HG03159 (cell line): ENCODE measurements at regions not wholly inside any gene's neighbourhood (a gene's known extent, or its start where the extent isn't known, plus 50 kb on each side); places are given as distances from the start of the nearest gene placed in this dataset.

Experiments
- ATAC-seq: cut with Tn5 transposase; IDR thresholded peaks from one replicate; pipeline ENCODE4 v1.9.1; 2021; ENCODE audit warnings: mild to moderate bottlenecking, moderate library complexity; ENCODE audit not compliant: unreplicated experiment

- ATAC-seq = no peak
Observed at GRCh38 chr1:177495878-177496277, 325.1 kb downstream of the BRINP2 start.

DNA sequence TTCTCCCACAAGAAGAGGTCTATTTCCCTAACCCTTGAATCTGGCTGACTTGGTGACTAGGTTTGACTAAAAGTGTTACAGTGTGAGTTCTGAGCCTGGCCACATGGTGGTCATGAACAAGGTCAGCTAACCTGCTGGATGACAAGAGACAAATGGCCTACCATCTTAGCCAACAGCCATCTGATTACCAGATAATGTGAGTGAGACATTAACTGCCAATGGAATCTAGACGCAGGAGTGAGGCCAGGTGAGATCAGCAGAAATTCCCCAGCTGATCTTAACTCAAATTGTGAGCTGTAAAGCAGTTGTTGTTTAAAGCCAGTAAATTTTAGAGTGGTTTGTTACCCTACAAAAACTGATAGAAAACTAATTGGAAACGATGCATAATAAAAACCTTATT is 320.0 kb downstream of the BRINP2 start:
- no peak for ATAC-seq

DNA sequence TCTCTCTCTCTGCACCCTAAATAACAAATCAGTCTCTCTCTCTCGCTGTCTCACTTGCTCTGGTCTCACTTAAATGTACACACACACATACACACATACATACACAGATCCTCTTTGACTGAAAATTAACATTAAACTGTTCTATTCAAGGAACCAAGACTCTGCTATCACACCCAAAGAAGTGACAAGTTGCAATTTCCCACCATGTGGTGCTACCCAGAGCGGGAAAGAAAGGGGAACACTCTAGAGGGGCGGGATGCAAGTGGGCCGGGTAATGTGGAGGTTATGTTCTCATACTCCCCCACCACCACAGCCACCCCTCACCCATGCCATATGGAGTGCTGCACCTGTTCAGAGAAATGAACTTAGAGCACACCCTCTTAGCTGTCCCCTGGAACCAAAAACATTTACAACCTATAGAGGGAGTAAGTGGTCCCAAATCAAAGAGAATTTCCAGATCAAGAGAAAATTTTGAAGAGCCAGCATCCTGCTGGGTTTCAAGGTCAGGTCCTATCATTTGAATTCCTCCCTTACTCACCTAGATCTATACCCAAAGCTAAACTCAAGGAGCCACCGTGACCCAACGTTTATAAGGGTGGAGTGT is 319.4 kb downstream of the BRINP2 start:
- no peak for ATAC-seq

GRCh38 chr1:177488722-177489121 is 318.0 kb downstream of the BRINP2 start:
- no peak for ATAC-seq

- no peak for ATAC-seq
Observed at GRCh38 chr1:177487481-177487880, 316.7 kb downstream of the BRINP2 start.

DNA sequence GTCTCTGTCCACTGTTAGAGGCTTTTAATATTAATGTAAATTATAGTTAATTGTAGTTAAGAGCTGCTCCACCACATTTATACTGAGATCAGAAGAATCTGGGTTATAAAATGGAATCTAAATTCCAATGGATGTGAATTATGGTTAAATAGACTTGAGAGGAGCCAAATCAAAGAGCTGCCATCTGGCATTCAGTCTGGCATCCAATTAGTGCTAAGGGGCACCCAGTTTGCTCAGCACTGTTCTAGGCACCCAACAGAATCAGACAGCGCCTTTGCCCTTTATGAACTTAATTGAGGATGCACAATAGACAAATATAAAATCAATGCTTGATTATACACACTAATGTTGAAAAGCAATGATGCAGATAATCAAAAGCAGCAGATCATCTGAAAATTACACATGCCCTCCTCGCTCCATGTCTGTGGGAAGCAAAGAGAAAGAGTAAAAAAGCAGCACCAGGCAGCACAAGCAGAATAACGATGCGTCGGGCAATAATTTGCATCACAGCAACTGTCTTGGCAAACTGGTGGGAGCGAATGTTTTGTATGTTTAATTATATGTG is 310.1 kb downstream of the BRINP2 start:
- ATAC-seq = no peak

GRCh38 chr1:177479600-177479999 is 308.8 kb downstream of the BRINP2 start:
- no peak for ATAC-seq

- ATAC-seq = no peak
Observed at GRCh38 chr1:177476676-177477075, 305.9 kb downstream of the BRINP2 start.

GRCh38 chr1:177472567-177472966 is 301.8 kb downstream of the BRINP2 start:
- no peak for ATAC-seq

DNA sequence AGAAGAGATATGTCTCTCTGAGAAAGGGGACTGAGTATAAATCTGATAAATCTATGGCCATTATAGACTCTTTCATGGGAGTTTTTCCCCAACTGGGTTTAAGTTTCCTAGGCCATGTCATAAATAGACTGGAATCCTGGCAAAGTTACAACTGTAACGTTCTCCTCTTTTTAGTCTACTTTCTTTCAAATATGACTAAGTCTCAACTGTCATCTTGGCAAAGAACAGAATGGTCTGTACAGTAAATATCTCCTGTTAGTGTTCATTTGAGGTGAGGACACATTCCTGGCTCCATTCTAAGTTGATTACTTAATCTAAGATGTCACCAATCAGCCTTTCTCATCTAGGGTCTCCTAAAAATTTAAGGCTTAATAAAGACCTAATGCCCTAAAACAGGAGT is 300.5 kb downstream of the BRINP2 start:
- ATAC-seq = no peak

GRCh38 chr1:177469519-177469918 is 298.8 kb downstream of the BRINP2 start:
- ATAC-seq = no peak

GRCh38 chr1:177466286-177466685 is 295.5 kb downstream of the BRINP2 start:
- ATAC-seq = no peak

GRCh38 chr1:177464686-177465085 is 293.9 kb downstream of the BRINP2 start:
- ATAC-seq = no peak

- ATAC-seq = no peak
Observed at GRCh38 chr1:177451191-177451590, 280.4 kb downstream of the BRINP2 start.

- ATAC-seq = no peak
Observed at GRCh38 chr1:177448652-177449357, 278.0 kb downstream of the BRINP2 start.

DNA sequence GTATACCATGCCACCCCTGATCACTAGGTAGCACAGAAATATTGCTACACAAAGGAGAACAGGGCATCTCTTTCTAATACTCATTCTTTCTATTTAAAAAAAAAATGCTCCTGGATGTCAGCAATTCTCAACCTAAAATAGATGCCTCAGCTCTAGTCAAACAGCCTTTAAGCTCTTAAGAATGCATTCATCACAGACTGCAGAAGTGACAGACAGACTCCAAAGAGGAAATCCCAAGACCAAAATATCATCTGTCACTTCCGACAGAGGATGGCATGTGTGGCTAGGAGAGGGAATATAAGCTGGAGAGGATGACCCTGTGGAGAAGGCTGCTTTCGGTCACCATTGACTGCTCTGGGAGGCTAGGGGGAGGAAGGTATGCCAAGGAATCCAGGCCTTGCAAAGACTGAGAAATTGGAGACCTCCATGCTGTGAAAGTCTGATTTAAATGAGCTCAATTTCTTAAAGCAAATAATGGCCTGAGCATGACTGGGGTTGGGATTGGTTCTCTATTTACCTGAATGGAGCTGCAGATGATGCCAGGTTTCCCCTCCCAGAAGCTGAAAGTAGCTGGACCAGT is 277.4 kb downstream of the BRINP2 start:
- ATAC-seq = no peak

- ATAC-seq = no peak
Observed at GRCh38 chr1:177444997-177445746, 274.4 kb downstream of the BRINP2 start.

GRCh38 chr1:177443003-177443402 is 272.2 kb downstream of the BRINP2 start:
- ATAC-seq = no peak

GRCh38 chr1:177442584-177442983 is 271.8 kb downstream of the BRINP2 start:
- ATAC-seq = no peak

DNA sequence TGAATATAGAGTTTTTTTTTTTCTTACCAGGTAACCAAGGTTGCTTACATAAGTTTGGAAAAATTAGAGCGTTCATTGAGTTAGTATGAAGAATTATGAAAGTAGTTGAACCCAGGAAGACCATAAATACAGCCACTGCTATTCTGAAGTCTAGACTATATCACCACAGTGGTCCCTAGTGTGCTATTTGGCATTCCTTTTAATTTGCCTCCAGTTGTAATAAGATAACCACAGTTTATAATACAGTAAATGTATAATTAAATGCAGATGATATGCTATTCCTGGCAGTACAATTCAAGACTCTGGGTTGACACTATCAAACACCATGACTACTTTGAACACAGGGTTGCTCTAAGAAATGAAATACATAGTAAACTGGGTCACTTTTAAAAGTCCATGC is 270.5 kb downstream of the BRINP2 start:
- no peak for ATAC-seq

GRCh38 chr1:177440821-177441220 is 270.1 kb downstream of the BRINP2 start:
- ATAC-seq = no peak
